Stimulated activated CD4-positive, alpha-beta T cell treated with anti-CD3 and anti-CD28 coated beads, Interleukin-1b, Interleukin-23, amount 100 ng/mL, for 48 hours (primary cell): ENCODE measurements at regions not wholly inside any gene's neighbourhood (a gene's known extent, or its start where the extent isn't known, plus 50 kb on each side); places are given as distances from the start of the nearest gene placed in this dataset.
A peak's percentile ranks its signal among the peaks of the same experiment; 100 is the strongest.
"Not testable (repeated sequence)": the region's sequence is repeated elsewhere in the genome, so short reads cannot be mapped to it uniquely, and the experiment has no call there.

ENCODE experiments used
- DNase-seq: peaks from one replicate; pipeline ENCODE4 v3.0.0-alpha.2; 2020

DNA sequence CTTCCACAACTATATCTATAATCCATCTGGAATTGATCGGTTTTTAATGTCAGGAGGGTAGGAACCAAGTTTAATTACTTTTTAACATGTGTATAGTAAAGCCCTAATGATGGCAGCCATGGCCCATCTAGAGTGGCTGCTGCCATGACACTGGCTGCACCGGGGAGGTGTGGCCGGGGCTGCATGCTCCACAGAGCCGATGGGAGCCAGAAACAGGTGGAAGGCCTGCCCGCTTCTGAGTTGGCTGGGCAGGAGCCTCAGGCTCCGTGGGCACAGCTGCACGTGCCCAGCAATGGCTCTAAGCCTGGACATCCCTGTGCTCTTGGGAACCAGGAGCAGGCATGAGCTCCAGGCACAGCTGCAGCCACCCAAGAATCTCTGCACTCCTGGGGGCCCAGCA, 73.0 kb downstream of the GBP6 start:
- no peak for DNase-seq

DNA sequence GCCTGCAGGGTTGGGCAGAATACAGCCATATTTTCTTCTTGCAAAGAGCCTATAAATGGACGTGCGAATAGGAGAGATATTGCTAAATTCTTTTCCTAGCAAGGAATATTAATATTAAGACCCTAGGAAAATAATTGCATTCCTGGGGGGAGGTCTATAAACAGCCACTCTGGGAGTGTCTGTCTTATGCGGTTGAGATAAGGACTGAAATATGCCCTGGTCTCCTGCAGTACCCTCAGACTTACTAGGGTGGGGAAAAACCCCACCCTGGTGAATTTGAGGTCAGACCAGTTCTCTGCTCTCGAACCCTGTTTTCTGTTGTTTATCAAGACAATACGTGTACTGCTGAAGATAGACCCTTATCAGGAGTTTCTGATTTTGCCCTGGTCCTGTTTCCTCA, 74.4 kb downstream of the GBP6 start:
- DNase-seq, result not testable (repeated sequence)

DNA sequence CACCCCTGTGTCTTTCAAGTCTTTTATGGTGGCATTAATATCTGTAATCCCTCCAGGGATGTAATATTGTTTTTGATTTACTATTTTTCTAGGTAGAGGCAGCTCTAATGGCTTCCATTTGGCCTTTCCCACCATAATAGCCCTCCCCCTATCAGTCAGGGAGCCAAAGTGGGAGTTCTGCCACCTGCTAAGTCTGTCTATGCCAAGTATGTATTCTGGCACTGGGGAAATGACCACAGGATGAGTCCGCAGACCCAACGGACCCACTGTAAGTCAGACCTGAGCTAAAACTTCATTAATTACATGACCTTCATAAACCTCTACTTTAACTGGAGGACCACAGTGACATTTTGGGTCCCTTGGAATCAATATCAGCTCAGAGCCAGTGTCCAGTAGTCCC, 77.1 kb downstream of the GBP6 start:
- no peak for DNase-seq

GRCh38 chr1:89444791-89445190, 79.8 kb upstream of the LRRC8B start:
- DNase-seq, result no peak

GRCh38 chr1:89451011-89451410, 73.6 kb upstream of the LRRC8B start:
- peak; percentile 25 for DNase-seq

DNA sequence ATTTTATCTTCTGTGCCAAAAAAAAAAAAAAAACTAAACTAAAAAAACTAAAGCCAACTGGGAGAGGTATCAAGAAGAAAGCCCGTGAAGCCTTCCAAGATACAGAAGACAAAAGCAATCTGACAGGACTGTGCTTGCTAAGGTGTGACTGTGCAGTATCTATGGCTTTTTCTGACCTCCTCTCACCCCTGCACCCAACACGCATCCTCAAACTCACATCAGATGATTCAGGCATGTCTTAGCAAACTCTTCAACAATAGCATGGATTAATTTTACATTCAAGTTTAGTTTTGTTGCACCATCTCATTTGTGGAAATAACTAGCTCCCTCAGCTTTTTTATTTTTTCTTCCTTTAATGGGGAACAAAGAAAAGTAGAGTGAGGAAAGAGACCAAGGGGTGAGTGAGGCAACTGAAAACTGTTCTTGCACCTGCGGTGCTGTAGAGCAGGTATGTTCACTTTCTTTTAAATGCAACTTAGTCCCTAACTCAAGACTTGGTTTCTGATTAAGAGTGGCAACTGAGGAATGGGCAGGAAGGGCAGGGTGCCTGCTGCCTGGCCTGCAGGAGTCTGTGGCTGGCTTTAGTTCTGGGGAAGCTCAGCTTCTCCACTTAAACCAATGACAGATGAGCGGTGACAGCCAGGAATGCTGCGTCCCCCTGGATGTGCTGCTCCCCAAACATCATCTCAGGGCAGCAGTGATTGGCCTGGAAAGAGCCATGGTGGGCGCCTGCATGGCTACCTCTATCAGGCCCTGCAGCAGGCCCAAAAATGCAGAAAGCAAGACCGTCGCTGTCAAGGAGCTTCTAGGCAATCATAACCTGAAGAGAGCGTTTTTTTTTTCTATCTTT, 71.3 kb upstream of the LRRC8B start:
- DNase-seq, result no peak

DNA sequence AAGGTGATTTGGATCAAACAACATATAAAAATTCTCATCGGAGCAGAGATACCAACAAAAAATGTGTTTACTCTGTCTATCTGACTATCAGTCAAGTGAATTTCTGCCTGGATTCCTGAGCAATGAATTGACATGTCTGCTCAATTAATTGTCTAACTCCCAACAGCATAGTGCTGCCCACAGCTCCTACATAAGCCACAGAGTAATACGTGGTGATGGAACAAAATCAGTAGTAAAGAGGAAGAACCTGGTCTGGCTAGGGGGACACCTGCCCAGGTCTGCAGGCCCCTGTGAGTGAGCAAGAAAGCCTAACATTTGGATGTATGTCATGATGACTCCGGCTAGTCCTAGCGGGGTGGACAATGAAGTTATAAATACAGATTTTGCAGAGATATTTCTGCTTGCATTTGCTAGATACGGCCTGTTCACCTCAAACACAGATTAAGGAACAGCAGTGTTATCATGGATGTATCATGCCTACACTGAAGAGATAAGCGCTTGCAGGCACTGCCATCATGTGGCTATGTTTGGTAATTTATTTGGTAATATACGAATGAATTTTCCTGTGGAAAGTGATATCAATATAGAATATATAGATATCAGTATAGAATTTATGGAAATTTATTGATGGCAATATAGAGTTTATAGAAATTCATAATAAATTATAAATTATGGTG, 69.6 kb upstream of the LRRC8B start:
- peak; percentile 55 for DNase-seq

- no peak for DNase-seq
Observed at GRCh38 chr1:89457046-89457445, 67.6 kb upstream of the LRRC8B start.

DNA sequence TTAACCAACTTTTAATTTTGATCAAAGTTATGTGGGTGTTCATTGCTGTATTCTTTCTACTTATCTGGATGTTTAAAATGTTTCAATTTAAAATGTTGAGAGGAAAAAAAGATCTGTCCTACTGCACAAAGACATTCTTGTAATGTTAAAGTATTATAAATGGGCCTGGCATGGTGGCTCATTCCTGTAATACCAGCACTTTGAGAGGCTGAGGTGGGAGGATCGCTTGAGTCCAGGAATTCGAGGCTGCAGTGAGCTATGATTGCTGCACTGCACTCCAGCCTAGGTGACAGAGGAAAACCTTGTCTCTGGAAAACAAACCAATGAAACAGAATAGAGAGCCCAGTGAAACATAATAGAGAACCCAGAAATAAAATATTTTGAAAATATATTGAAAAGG, 65.5 kb upstream of the LRRC8B start:
- DNase-seq, result no peak

GRCh38 chr1:89460325-89460724, 64.3 kb upstream of the LRRC8B start:
- no peak for DNase-seq

DNA sequence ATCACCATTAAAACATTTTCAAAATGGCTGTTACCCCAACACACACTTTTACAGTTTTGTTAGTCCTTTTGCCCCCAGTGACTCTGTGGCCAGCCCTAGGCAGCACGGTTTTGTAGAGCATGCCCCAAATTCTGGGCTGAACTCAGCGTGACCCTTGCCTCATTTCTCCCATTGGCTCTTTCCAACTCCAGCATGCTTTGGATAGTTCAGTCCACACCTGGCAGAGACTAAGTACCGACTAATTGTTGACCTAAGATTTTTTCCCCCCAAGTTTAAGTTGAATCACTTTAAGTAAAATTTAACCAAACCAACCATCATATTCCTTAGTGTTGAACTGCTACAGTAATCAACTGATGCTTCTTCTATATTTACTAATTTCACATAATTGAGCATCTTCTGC, 62.4 kb upstream of the LRRC8B start:
- DNase-seq, result no peak

- no peak for DNase-seq
Observed at GRCh38 chr1:89464008-89464407, 60.6 kb upstream of the LRRC8B start.

DNA sequence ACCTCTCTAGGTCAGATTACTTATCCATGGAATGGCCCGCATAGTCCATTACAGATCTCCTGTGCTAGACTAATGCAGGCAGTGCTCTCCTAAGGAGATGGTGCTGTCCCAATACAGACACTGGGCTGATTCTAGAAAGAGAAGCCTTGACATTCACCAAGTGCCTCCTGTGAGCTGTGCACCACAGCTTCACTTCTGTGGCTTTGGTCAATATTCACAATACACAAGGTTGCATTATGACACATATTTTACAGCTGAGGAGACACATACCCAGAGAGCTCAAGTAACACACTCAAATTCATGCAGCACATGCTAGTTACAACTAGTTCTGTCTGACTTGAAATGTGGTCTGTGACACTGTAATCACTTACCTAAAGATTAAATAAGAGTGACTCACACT, 59.4 kb upstream of the LRRC8B start:
- peak; percentile 50 for DNase-seq

GRCh38 chr1:89466307-89466930, 58.2 kb upstream of the LRRC8B start:
- no peak for DNase-seq

DNA sequence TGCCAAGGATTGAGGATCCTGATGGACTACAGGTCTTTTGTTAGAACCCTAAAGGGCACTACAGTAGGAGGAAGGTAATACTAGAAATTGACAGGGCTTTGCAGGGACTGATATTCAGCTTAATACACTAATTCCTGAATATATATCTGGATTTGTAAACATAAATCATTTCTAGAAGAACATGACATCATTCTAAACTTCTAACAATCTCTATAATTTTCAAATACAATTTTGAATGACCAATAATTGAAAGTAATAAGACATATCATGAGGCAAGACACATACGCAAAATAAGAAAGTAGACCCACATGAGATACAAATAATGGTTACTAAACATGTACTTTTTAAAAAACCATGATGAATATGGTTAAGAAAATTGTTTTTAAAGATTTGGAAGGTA, 52.4 kb upstream of the LRRC8B start:
- DNase-seq, result no peak

GRCh38 chr1:89472886-89473417, 51.7 kb upstream of the LRRC8B start:
- DNase-seq, result no peak
